Suprapubic skin (tissue), 3 donors: ENCODE measurements at regions not wholly inside any gene's neighbourhood (a gene's known extent, or its start where the extent isn't known, plus 50 kb on each side); places are given as distances from the start of the nearest gene placed in this dataset.

Experiments
- POLR2AphosphoS5 ChIP-seq, 3 donors: sonication (generic); formaldehyde crosslinking; IDR thresholded peaks; one replicate each; pipeline ENCODE4 v1.6.1; 2017; ENCODE audit warnings: antibody characterized with exemption in 3 of 3
- TF ChIP-seq, protein P1 (sequence below), 2 donors: fragments of 200-600 bp in 1 of 2; fragments of 450-650 bp in 1 of 2; sonication (generic) in 1 of 2; IDR thresholded peaks; one replicate each; pipeline ENCODE4 v1.5.1; 2016 to 2019; ENCODE audit warnings: antibody characterized with exemption in 2 of 2, mild to moderate bottlenecking in 1 of 2, moderate library complexity in 1 of 2

DNA sequence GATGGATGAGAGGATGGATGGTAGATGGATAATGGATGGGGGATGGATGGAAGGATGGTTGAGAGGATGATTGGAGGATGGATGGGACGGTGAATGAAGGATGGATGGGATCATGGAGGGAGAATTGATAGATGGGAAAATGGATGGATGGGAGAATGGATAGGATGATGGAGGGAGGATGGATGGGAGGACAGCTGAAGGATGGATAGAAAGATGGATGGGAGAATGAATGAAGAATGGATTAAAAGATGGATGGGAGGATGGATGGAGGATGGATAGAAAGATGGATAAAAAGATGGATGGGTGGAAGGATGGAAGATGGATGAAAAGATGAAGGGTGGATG, 218.3 kb upstream of the IER5L start:
- TF ChIP-seq POLR2AphosphoS5 (IDR thresholded peaks at IDR 0.05): no peak
- TF ChIP-seq, protein P1, sequence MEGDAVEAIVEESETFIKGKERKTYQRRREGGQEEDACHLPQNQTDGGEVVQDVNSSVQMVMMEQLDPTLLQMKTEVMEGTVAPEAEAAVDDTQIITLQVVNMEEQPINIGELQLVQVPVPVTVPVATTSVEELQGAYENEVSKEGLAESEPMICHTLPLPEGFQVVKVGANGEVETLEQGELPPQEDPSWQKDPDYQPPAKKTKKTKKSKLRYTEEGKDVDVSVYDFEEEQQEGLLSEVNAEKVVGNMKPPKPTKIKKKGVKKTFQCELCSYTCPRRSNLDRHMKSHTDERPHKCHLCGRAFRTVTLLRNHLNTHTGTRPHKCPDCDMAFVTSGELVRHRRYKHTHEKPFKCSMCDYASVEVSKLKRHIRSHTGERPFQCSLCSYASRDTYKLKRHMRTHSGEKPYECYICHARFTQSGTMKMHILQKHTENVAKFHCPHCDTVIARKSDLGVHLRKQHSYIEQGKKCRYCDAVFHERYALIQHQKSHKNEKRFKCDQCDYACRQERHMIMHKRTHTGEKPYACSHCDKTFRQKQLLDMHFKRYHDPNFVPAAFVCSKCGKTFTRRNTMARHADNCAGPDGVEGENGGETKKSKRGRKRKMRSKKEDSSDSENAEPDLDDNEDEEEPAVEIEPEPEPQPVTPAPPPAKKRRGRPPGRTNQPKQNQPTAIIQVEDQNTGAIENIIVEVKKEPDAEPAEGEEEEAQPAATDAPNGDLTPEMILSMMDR (IDR thresholded peaks at IDR 0.05): no peak
